Heart left ventricle (tissue), 16 donors: ENCODE measurements at regions not wholly inside any gene's neighbourhood (a gene's known extent, or its start where the extent isn't known, plus 50 kb on each side); places are given as distances from the start of the nearest gene placed in this dataset.

Experiments used
- ATAC-seq, 4 donors: fragments of 200-7000 bp; cut with Tn5 transposase; one replicate each; pipeline ENCODE4 v1.9.1; 2020 to 2022; ENCODE audit warnings: moderate library complexity in 4 of 4, mild to moderate bottlenecking in 3 of 4, moderate number of reproducible peaks in 1 of 4
- DNase-seq, 5 donors: peaks; one replicate each; pipeline ENCODE4 v3.0.0-alpha.2; 2020
- H3K27ac ChIP-seq, 12 donors: fragments of 200-600 bp; sonication (generic) in 4 of 12; one replicate each; pipeline versions ENCODE4 v1.5.0 to v1.8.0; 2016 to 2022; ENCODE audit warnings: mild to moderate bottlenecking in 2 of 12
- H3K27me3 ChIP-seq, 9 donors: fragments of 200-600 bp; sonication (generic) in 2 of 9; one replicate each; pipeline versions ENCODE4 v1.5.1 to v1.8.0; 2016 to 2022; ENCODE audit warnings: mild to moderate bottlenecking in 3 of 9
- H3K36me3 ChIP-seq, 9 donors: fragments of 200-600 bp; sonication (generic) in 2 of 9; one replicate each; pipeline versions ENCODE4 v1.5.0 to v1.8.0; 2018 to 2022; ENCODE audit warnings: mild to moderate bottlenecking in 2 of 9
- H3K4me1 ChIP-seq, 12 donors: fragments of 200-600 bp; sonication (generic) in 4 of 12; one replicate each; pipeline versions ENCODE4 v1.5.0 to v1.8.0; 2016 to 2022; ENCODE audit warnings: mild to moderate bottlenecking in 3 of 12
- H3K4me3 ChIP-seq, 12 donors: fragments of 200-600 bp; sonication (generic) in 4 of 12; one replicate each; pipeline versions ENCODE4 v1.5.0 to v1.8.0; 2017 to 2022; ENCODE audit warnings: mild to moderate bottlenecking in 9 of 12, moderate library complexity in 4 of 12
- H3K9me3 ChIP-seq, 12 donors: fragments of 200-600 bp; sonication (generic) in 4 of 12; one replicate each; pipeline versions ENCODE4 v1.5.0 to v1.8.0; 2016 to 2022; ENCODE audit warnings: mild to moderate bottlenecking in 1 of 12
- POLR2A ChIP-seq, 2 donors: fragments of 450-650 bp; IDR thresholded peaks; one replicate each; pipeline ENCODE4 v1.6.1; 2017; ENCODE audit warnings: antibody characterized with exemption in 2 of 2, mild to moderate bottlenecking in 2 of 2, moderate library complexity in 2 of 2
- WGBS, 4 donors: extraction: QIAGEN DNeasy Blood & Tissue Kit in 2 of 4; methylation state at CpG; one replicate each; pipeline versions ENCODE4 v1.1.5 to v1.1.7; 2013 to 2018; 5-methylcytosine and 5-hydroxymethylcytosine counted together
- intact Hi-C, 10 donors: fragments of 100-400 bp; cut with DNase I; formaldehyde crosslinking; loops; one replicate each; pipeline versions ENCODE4 v1.11.1 to v1.14.2; 2022
- TF ChIP-seq, protein P1 (sequence below), 12 donors: fragments of 200-600 bp; sonication (generic) in 4 of 12; IDR thresholded peaks; one replicate each; pipeline versions ENCODE4 v1.5.0 to v1.8.0; 2018 to 2022; ENCODE audit warnings: antibody characterized with exemption in 12 of 12, mild to moderate bottlenecking in 5 of 12
- donor health status: ischemic (EF 13 %, LVEDD 7.1; RV severe dilation, severe dysfunction).
- donor health status: healthy with polysubstance abuse.
- donor health status: DM: no; HTN: yes; CAD: no.
- donor health status: DM: no; HTN: no; CAD: no.
- donor health status: ischemic (EF 25% LVEDD 6.9; RV normal size, moderate dysfunction).
- donor health status: ischemic (EF 25% LVEDD 5.7; RV mildly dilated, moderate dysfunction).
- donor health status: healthy.
- donor health status: DM: yes; HTN: yes; CAD: no.
- donor health status: ischemic (EF 35%, LVEDD 5.7; RV mildly dilated, moderate dysfunction).
- donor health status: nonischemic (EF 11% LVEDD 7.7; RV severe dilation, severe dysfunction).
- donor health status: DM: yes; HTN: yes; CAD: no.
- donor health status: PGD.
- donor health status: ischemic (EF 29% LVEDD 5.4; RV normal size, mild dysfunction).
- donor health status: nonischemic (EF 23%, LVEDD 6.1; RV moderate dilation, normal function).

DNA sequence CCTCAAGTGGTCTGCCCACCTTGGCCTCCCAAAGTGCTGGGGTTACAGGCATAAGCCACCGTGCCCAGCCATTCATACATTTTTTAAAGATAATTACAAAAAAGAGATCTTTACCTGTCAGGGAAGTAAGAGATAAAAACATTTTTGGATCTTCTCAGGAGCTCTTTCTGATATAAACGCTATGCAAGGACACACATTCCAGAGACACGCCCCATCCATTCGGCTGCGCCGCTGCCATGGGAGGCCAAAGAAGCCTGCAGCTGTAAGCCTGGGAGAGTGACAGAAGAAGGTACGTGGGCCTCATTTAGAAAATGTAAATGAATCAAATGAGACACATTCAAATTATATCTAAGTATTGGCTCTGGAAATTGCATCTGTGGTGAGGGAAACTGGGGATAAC, 85.3 kb downstream of the LYZL1 start:
- H3K4me3 ChIP-seq: no peak overlapping the region
- 90 to 94% (median 93%) methylated on average over 7 of the region's 7 CpGs for WGBS, 4 donors
- DNase-seq: no peak
- H3K36me3 ChIP-seq: no peaks in the 10 kb centered on the region
- H3K27ac ChIP-seq: no peak overlapping the region
- no peak for ATAC-seq
- TF ChIP-seq, protein P1, sequence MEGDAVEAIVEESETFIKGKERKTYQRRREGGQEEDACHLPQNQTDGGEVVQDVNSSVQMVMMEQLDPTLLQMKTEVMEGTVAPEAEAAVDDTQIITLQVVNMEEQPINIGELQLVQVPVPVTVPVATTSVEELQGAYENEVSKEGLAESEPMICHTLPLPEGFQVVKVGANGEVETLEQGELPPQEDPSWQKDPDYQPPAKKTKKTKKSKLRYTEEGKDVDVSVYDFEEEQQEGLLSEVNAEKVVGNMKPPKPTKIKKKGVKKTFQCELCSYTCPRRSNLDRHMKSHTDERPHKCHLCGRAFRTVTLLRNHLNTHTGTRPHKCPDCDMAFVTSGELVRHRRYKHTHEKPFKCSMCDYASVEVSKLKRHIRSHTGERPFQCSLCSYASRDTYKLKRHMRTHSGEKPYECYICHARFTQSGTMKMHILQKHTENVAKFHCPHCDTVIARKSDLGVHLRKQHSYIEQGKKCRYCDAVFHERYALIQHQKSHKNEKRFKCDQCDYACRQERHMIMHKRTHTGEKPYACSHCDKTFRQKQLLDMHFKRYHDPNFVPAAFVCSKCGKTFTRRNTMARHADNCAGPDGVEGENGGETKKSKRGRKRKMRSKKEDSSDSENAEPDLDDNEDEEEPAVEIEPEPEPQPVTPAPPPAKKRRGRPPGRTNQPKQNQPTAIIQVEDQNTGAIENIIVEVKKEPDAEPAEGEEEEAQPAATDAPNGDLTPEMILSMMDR (IDR thresholded peaks at IDR 0.05): no peak
- TF ChIP-seq POLR2A (IDR thresholded peaks at IDR 0.05): no peak
- intact Hi-C loops: no loop called here
- H3K9me3 ChIP-seq: no peaks in the 10 kb centered on the region
- peaks cover 0 to 8% (median 0%) of the 10 kb centered on the region in 12 donors for H3K4me1 ChIP-seq
- H3K27me3 ChIP-seq: peaks cover 0 to 6% (median 0%) of the 10 kb centered on the region in 9 donors

DNA sequence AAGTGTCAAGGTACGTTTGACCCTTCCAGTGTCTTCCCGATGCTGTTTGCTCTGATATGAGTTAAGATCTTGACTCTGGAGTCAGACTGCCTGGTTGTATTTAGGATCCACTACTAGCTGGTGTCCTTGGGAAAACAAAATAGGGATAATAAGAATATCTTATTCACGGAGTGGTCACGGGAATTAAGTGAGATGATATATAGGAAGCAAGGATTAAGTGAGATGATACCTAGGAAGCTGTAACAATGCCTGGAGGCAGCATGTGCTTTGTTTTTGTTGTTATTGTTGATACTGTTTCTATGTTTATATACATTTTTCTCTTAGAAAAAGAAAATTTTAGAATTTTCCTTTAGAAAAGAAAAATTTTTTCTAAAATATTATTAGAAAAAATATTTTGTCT, 87.0 kb downstream of the LYZL1 start:
- Histone ChIP-seq H3K4me3 (no peak overlapping the region), H3K4me1 (peaks cover 0 to under 1% (median 0%) of the 10 kb centered on the region in 12 donors), H3K9me3 (no peaks in the 10 kb centered on the region), H3K27ac (no peak overlapping the region), H3K36me3 (no peaks in the 10 kb centered on the region), H3K27me3 (peaks cover 0 to 3% (median 0%) of the 10 kb centered on the region in 9 donors)
- no peak for TF ChIP-seq POLR2A (IDR thresholded peaks at IDR 0.05)
- intact Hi-C loops: loop anchor here in 1 of 10 donors (5.0 kb wide), 1 partner anchor 121 kb away; no protein-coding TSS in a partner anchor
- ATAC-seq: no peak
- 88 to 94% (median 91%) methylated on average over 4 of the region's 4 CpGs for WGBS, 4 donors
- no peak for DNase-seq

DNA sequence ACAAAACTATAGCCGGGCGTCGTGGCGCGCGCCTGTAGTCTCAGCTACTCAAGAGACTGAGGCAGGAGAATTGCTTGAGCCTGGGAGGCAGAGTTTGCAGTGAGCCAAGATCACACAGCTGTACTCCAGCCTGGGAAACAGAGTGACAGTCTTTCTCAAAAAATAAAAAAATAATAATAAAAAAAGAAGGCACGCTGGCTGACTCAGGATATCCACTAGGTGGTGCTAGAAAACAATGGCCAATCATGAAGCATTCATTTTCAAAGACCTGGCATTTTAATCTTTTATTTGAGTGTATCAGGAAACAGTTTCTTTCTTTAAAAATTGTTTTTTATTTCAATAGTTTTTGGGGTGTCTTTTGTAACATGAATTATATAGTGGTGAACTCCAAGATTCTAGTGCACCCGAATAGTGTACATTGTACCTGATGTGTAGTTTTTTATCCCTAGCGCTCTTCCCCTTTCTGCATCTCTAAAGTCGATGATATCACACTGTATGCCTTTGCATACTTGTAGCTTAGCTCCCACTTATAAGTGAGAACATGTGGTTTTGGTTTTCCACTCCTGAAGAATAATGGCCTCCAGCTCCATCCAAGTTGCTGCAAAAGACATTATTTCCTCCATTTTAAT, 88.6 kb downstream of the LYZL1 start:
- no peaks in the 10 kb centered on the region for H3K27me3 ChIP-seq
- no peaks in the 10 kb centered on the region for H3K4me1 ChIP-seq
- intact Hi-C loops: loop anchor here in 1 of 10 donors (5.0 kb wide), 1 partner anchor 120 kb away; no protein-coding TSS in a partner anchor
- DNase-seq: no peak
- TF ChIP-seq, protein P1 (IDR thresholded peaks at IDR 0.05): peak; percentile 59 to 79 (median 70)
- TF ChIP-seq POLR2A (IDR thresholded peaks at IDR 0.05): no peak
- no peaks in the 10 kb centered on the region for H3K36me3 ChIP-seq
- no peak overlapping the region for H3K4me3 ChIP-seq
- H3K27ac ChIP-seq: no peak overlapping the region
- 77 to 78% (median 77%) methylated on average over 9 to 10 of the region's 10 CpGs for WGBS, 4 donors
- ATAC-seq: peak in 1 of 4 donors; percentile 26
- H3K9me3 ChIP-seq: no peaks in the 10 kb centered on the region

DNA sequence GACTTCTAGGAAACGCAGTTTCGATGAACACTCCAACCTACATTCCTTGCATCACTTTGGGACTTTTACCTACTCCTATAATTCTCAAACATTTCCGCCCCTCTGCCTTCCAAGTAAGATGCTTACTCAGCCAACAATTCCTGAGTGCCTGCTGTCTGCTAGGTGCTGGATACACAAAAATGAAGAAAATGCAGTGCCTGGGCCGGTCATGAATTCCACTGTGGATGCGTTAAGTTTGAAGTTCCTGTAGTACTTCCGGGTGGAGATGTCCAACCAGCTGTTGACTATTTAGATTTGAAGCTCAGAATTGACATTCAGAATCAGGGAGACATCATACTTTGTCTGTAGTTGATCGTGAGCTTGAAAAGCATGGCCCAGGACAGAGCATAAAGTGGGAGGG, 89.2 kb downstream of the LYZL1 start:
- intact Hi-C loops: loop anchor here in 2 of 10 donors (2.0 to 5.0 kb wide), 2 partner anchors 71 to 119 kb away; no protein-coding TSS in a partner anchor
- Histone ChIP-seq H3K4me3 (no peak overlapping the region), H3K36me3 (no peaks in the 10 kb centered on the region), H3K9me3 (no peaks in the 10 kb centered on the region), H3K27me3 (no peaks in the 10 kb centered on the region), H3K4me1 (no peaks in the 10 kb centered on the region), H3K27ac (no peak overlapping the region)
- WGBS, 4 donors: 88 to 92% (median 91%) methylated on average over 7 of the region's 7 CpGs
- ATAC-seq: no peak
- DNase-seq: no peak
- no peak for TF ChIP-seq POLR2A (IDR thresholded peaks at IDR 0.05)
- TF ChIP-seq, protein P1 (IDR thresholded peaks at IDR 0.05): no peak
